Retinal pigment epithelial cell (primary cell): ENCODE measurements at regions not wholly inside any gene's neighbourhood (a gene's known extent, or its start where the extent isn't known, plus 50 kb on each side); places are given as distances from the start of the nearest gene placed in this dataset.

ENCODE experiments used
- DNase-seq: peaks from one replicate; pipeline ENCODE4 v3.0.0-alpha.2; 2010; ENCODE audit warnings: low read depth
- H3K4me3 ChIP-seq: 2 replicates; pipeline ENCODE4 v1.5.1; 2011; ENCODE audit warnings: mild to moderate bottlenecking, low read length, control low read depth, moderate library complexity
- CTCF ChIP-seq: conservative IDR thresholded peaks from 2 replicates; pipeline ENCODE4 v1.5.1; 2011; ENCODE audit warnings: low read depth, low read length, control low read depth, inconsistent platforms

DNA sequence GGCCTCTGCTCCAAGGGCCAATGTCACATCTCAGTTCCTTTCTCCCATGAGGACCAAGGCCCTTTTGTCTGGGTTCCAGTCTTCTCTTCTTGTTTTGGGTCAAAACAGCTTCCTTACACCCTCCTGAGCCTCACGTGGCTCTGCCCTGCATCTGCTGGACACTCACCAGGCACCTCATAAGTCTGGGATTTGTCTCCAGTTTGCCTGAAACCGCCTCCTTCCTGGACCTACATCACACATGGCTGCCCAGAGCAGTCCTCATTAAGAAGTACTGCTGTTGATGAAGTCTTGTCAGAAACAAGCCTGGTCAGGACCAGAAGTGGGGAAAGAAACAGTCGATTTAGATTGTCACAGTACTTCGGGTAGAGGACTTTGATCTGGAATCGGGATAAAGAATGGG is 173.4 kb upstream of the BMPER start:
- TF ChIP-seq CTCF, result no peak
- no peak overlapping the region for H3K4me3 ChIP-seq
- DNase-seq, result no peak

DNA sequence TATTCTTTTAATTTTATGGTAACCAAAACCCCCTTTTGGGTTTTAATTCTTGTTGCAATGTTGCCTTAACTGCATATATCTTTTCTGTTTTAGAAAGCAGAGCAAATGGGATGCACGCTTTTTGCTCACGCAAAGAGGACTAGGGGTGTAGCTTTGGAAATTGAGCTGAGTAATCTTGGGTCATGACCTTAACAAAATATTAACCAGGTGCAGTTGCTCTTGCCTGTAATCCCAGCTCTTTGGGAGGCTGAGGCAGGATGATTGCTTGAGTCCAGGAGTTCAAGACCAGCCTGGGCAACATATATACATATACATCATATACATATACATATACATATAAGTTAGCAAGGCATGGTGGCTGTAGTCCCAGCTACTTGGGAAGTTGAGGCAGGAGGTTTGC is 172.9 kb upstream of the BMPER start:
- no peak for DNase-seq
- TF ChIP-seq CTCF, result no peak
- H3K4me3 ChIP-seq, result no peak overlapping the region

DNA sequence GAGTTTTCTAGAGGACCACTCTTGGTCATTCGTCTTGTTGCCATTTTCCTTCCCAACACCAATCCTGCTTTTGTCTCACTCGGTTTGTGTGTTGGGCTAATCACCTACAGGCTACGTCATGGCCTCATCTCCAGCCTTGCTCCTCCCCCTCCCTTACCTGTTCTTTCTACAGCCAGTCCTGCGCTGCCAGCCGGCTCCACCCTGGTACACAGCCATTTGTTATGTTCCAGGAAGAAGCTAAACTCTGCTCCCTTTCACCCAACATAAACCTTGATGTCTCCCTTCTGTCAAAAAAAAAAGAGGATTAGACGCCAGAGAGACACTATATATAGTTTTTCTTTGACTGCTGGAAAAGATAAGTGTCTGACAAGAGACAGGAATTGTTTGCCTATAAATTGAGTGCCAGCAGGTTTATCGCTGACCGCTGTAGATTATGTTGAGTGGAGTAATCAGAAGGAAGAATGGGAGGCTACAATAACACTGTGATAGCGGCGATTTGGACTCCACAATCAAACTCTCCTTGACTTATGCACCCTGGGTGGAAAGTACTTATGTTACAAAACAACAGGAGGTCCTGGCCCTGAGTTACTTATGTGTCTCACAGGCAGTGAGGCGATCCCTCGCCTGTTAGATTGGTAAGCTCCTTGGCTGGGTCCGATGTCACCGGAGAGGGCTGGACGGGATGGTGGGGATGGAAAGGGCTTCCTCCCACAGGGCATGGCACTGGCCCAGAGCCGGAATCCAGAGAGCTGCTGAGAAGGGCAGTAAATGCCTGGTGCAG is 171.3 kb upstream of the BMPER start:
- no peak overlapping the region for H3K4me3 ChIP-seq
- TF ChIP-seq CTCF, result no peak

GRCh38 chr7:33735403-33735802 is 169.9 kb upstream of the BMPER start:
- TF ChIP-seq CTCF, result no peak
- no peak for DNase-seq
- no peak overlapping the region for H3K4me3 ChIP-seq

More for the DNA sequence above, 171.3 kb upstream of the BMPER start:
- no peak for DNase-seq

- no peak for DNase-seq
- H3K4me3 ChIP-seq, result no peak overlapping the region
- TF ChIP-seq CTCF, result no peak
Measured at GRCh38 chr7:33736521-33737221, 168.7 kb upstream of the BMPER start.

DNA sequence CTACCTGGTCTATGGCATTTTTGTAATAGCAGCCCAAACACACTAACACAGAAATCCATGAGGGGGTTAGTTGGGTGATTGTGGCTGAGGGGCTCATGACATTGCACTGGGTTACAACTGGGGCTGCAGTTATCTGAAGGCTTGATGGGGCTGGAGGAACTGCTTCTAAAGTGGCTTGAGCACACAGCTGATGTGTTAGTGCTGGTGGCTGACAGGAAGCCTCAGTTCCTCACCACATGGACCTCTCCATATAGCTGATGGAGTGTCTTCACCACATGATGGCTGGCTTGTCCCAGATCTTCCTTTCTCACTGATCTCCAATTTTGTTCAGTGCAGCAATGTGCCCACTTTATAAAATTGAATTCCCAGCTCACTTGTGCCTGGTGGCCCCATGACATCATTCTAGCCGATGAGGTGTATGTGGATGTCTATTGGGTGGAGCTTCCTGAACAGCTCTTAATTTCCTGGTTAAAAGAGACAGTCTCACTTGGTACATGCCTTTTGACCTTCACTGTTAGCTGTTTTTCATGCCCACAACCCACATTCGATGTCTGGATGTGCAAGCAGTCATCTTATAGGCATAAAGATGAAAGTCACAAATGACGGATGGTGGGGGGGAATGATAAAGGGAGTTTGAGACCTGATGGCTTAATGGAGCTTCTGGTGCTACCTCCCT is 166.9 kb upstream of the BMPER start:
- TF ChIP-seq CTCF, result no peak
- no peak overlapping the region for H3K4me3 ChIP-seq
- no peak for DNase-seq
